EL (cell line): ENCODE measurements at regions not wholly inside any gene's neighbourhood (a gene's known extent, or its start where the extent isn't known, plus 50 kb on each side); places are given as distances from the start of the nearest gene placed in this dataset.
A peak's percentile ranks its signal among the peaks of the same experiment; 100 is the strongest.

ENCODE experiments used
- DNase-seq: peaks from one replicate; pipeline ENCODE4 v3.0.0-alpha.2; 2016

DNA sequence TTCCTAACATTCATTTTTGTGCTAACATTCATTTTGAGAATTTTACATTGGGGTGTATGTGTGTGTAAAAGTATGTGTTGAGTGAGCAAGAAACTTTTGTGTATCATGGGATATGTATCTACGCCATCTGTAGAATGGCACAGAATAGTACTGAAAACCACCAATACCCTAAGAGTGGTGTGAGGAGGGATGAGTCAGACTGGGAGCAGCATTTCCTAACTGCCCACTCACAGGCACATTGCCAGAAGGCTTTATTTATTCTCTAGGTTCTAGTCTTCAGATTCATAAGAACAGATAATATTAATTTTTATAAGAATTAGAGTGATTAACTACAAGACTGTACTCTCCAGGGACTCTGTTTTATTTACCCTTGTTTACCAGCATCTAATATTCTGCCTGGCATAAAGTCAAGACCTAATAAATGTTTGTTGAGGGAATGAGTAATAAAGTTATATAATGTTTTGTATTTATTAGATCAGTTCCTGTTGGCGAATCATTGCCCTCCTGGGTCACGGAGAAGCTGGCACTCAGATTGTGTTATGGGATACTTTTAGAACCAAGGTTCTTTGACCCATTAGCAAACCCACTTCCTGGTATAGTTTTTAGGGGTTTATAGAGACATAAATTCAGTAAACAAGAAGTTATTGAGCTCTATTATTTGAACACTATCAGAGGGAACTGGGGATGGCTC lies 159.1 kb upstream of the PPP2R2B start:
- DNase-seq, result peak; percentile 50

- DNase-seq, result no peak
These were observed 162.3 kb upstream of the PPP2R2B start for GRCh38 chr5:147040856-147041255.

GRCh38 chr5:147044572-147045273 lies 166.2 kb upstream of the PPP2R2B start:
- no peak for DNase-seq

DNA sequence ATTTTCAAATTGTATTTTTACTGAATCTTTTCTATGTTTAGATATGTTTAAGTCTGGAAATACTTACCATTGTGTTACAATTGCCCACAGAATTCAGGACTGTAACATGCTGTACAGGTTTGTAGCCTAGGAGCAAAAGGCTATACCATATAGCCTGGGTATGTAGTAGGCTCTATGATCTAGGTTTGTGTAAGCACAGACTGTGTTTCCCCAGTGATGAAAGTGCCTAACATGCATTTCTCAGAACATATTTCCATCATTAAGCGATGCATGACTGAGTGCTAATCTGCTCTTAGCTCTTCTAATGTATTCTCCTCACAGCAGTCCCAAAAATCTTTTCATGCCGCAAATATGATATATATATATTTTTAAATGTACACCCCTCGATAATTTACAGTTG lies 166.7 kb upstream of the PPP2R2B start:
- DNase-seq, result no peak

DNA sequence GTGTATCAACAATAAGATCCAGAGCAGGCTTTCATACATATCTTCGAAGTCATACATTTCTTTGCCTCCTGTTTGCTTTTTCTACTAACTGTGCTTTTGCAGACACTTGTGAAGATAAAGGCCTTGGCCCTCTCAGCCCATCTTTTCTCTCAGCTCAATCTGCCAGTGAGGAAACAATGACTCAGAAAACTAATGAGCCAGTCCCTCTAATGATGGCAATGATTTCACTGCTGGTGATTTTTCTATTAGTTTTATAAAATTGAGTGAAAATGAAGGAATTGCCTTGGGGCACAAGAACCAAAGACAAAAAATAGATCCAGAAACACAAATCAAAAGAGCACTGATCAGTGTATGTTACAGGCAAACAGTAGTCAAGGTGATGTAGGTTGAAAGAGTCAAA lies 167.7 kb upstream of the PPP2R2B start:
- no peak for DNase-seq

DNA sequence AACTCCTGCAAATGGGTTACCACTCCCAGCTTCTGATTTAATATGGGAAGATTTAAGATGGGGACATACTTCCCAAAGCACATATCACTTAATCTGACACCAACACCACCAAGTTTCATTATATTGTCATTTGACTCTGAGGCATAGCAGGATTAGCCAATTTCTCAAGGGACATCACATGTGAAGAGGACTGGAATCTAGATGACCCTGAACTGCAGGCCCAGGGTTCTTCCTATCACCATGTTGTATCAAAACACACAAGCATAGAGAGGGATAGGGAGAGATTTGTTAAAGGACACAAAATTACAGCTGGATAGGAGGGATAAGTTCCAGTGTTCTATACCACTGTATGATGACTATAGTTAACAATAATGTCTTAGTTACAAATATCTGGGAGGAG lies 168.3 kb upstream of the PPP2R2B start:
- no peak for DNase-seq

DNA sequence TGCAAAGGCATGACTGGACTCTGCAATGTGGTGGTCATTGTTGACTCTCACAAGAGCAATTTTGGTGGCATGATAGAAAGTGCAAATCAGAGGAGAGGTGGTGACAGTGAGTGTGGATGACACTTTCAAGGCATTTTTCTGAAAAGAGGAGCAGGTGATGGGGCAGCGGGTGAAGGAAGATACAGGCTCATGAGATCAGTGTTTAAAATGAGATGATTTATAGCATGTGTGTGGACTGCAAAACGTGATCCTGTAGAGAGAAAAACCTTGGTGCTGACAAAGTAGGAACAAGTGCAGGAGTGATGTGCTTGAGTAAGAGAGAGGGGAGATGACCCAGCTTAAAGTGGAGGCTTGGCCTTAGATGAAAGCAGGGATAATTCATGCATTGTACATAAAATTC lies 171.2 kb upstream of the PPP2R2B start:
- no peak for DNase-seq

- no peak for DNase-seq
These were observed 171.6 kb upstream of the PPP2R2B start for GRCh38 chr5:147050172-147050571.

DNA sequence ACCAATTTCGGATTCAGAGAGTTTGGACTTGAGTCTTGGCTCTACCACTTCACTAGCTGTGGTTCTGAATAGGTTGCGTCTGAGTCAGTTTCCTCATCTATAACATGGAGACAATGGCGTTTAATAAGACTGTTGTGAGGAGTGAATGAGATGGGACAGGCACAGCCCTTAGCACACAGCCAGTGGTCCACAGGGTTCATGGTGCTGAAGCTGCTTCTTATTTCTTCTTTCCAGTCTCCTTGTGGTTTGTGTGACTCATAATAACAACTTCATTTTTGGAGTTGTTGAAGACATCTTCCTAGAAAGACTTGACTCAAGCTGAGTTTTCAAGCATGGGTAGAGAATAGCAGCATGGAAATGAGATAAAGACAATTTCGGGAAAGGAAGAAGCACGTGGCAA lies 172.6 kb upstream of the PPP2R2B start:
- peak; percentile 12 for DNase-seq

DNA sequence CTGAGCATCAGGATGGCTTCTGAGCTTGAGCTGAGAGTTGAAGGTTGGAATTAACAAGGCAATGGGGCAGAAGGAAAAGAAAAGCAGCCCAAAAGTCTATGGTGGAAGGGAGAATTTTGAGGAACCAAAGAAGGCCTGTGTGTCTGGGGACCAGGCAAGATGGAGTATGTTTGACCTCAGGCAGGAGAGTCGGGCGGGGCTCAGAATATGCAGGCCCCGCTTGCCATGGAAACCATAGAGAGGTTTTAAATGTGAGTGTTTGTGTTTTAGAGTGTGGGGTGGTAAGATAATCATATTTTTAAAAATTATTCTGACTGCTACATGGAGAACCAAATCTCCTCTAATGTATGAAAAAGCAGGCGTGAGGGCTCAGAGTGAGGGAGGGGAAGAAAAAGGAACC lies 174.0 kb upstream of the PPP2R2B start:
- DNase-seq, result no peak

GRCh38 chr5:147055089-147055826 lies 176.7 kb upstream of the PPP2R2B start:
- no peak for DNase-seq

DNA sequence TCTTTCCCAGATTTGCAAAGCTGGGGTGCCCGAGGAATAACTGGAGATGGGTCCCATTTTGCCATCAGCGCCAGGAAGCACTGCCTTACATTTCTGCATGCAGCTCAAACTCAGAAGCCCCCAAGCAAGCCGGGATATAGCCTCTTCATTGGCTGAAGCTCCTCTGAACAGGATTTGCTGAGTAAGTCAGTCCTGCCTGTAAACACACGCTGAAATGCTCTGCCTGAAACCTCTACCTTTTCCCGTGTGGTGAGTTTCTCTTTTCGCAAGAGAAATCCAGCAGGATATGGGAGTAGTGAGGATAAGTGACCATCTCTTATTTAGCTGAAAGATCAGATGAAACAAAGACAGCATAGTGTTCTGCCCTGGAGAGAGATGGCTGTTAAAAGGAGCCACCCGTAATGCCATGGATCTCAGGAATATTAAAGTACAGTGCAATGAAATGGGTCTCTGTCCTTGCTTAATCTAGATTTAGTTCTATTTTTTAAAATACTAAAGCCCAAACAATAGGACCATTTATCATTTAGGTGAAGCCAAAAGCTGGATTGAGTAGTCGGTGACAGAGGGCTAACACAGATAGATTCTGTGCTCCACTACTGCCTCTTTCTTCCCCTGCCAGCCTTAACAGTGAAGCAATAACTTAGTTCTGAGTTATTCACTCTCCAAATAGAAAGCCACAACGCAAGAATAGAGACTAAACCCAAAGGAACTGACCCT lies 177.5 kb upstream of the PPP2R2B start:
- DNase-seq, result no peak

DNA sequence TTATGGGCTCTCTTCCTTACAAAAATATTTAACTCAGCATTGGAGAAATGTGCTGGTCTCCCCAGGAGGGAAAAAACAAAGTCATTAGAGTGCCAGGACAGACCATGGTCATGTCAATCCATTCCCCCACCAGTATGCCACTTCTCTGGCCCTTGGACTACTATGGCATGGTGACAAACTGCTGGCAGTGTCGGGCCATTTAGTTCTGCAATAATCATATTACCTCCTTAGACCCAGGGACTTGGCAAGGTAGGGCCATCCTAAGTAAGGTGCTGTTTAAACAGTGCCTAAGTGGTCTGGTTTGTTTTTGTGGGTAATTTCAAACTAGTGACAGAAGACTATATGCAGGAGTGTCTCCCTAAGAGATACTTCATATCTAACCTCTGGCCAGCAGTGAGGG lies 177.8 kb upstream of the STK32A start:
- no peak for DNase-seq

DNA sequence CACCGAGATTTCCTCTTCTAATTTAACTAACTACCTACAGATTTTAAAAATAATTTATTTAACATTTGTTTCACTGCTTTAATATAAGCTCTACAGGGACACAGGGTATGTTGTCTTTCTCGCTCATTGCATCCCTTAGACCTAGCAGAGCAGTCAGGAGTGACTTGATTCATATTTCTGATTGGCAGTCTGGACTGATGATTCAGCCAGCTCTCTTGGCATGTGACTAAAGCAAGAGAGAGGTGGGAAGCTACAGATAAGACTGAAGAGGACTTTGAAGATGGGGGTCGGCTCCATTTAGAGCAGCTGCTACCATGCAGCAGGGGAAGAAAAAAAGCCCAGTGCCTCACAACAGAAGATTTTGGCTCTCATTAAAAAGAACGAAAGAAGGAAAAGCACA lies 173.4 kb upstream of the STK32A start:
- DNase-seq, result no peak

GRCh38 chr5:147062427-147062826 lies 172.4 kb upstream of the STK32A start:
- DNase-seq, result no peak

DNA sequence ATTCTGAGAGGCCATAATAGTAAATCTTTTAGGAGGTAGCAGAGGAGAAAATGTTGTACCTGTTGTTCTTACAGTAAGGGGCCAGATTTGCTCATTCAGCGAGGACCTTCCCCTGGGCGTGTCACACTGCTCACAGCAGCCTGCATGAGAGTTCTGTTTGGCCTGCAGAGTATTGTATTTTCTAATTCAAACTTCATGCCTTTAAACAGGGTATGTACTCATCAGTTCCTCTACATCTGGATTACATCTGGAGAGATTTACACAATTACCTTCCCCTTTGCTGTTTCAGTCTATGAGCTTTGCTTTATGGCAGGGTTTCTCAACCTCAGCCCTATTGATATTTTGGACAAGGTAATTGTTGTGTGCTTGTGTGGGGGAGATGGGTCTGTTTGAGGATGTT lies 170.9 kb upstream of the STK32A start:
- DNase-seq, result no peak

- no peak for DNase-seq
These were observed 169.8 kb upstream of the STK32A start for GRCh38 chr5:147065071-147065470.

DNA sequence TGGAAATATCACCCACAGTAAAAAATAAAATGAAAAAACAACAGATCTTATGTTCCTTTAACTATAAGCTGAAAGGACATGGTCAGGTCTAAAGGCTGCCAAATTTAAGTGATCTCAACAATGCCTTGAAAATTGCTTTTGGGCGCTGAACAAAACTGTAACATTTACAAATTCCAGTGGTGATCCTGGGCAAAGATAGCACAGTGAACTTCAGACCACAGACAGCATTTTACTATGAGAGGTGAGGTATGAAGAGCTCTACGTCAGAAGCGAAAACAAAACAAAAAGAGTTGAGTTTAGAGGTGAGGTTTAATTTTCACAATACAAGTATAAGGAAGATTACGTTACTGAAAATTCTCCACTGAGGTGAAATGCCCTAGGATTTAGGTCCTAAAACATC lies 165.8 kb upstream of the STK32A start:
- no peak for DNase-seq

DNA sequence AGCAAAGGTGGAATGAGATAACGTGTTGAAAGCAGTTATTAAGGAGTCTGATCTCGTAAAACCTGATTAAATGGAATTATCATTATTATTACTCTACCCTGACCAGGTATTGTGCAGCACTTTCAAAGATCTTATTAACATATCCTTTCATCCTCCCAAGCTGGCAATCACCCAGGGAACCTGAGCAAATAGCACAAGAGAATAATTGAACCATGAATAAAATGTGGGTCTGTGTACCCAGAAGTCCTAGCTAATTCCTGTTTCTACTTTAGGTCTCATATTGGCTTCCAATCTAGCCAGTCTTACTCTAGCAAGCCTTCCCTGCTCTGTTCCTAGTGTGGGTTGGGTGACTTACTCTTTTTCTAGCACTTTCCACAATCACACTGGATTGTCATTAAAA lies 162.2 kb upstream of the STK32A start:
- DNase-seq, result no peak

DNA sequence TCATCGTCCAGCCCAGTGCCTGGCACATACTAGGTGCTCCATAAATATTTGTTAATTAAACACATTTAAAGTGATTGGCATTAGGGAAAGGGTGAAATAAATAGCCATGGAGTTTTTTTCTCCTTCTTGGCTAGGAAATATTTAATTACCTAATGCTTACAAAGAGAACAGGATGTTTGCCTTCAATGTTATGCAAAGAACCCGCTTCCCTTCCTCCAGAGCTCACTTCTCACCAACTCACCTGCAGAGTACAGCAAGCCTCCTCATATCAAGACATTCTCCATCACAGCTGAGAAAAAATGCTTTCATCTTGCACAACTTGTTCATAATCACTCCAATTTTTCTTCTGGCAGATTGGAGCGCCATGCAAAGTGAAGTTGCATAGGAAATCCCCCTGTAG lies 161.7 kb upstream of the STK32A start:
- no peak for DNase-seq

GRCh38 chr5:147075187-147075586 lies 159.6 kb upstream of the STK32A start:
- no peak for DNase-seq

DNA sequence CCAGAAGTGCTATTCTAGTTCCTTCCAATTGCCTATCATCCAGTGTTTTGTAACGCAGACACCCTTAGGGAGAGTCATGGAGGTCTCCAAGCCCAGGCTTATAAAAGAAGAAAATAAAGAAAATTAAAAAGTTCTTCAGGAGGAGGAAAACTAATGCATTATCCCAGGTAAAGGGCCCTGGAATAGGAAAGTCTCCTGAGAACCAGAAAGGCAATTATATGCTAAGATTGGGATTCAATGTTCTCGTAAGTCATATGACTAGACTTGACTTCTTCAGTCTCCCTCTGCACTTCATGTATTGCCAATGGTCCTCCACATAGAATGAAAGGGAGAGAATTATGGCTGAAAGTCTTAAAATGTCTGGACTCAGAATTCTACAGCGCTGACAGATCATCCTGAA lies 154.4 kb upstream of the STK32A start:
- DNase-seq, result no peak

DNA sequence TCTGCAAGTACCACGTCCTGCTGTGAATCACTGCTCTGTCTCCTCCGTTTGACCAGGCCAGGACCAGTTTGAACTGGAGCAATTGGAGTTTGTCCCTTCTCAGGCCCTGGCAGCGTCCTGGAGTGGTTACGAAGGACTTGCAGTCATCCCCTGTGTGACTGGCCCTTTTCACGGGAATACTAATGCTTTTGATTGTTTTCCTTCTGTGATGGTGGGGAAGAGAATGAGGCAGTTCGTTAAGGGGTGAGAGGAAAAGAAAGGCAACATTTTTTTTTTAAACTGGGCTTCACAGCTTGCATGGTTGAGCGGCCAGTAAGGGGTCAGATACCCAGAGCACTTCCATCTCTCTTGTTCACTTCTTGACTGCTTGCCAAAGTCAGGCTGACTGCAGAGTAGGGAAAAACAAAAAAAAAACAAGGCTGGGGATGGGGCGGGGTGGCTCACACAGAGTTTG lies 153.5 kb upstream of the STK32A start:
- DNase-seq, result no peak
